COLO668 (cell line): ENCODE measurements at regions not wholly inside any gene's neighbourhood (a gene's known extent, or its start where the extent isn't known, plus 50 kb on each side); places are given as distances from the start of the nearest gene placed in this dataset.
"Not testable (repeated sequence)": the region's sequence is repeated elsewhere in the genome, so short reads cannot be mapped to it uniquely, and the experiment has no call there.

Experiments
- DNase-seq: peaks from one replicate; lab custom pipeline; 2025; ENCODE audit not compliant: unreplicated experiment; lab: John Stamatoyannopoulos, UW

DNA sequence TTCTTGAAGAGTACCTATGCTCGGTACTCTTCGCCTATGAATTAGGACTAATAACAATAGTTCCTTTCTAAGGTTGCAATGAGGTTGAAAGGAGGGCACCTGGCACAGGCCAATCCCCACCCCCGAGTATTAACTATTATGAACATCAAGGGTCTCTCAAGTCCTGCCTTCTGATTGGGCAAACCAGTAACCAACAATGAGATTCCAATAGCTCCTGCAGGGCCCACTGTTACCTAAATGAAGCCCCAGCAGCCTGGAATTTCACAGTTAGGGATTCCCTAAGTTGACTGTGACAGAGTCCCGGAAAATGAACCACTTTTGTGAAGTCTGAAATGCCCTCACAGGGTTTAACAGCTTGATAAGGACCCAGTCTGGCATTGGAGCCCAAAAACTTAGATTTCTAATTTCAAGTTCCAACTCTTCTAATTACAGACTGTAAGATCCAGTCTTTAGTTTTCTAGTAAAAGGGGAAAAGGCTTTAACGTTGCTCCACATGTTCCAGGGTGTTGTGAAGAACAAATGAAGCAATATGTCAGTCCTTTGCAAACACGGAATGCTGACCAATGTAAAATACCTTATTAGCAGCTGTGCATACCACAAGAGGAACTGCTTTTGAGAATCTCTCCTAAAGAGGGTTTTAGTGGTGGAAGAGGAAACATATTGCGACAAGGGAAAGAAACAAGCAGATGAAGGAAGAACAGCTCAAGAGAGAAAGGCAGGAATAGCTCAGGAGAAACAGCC lies 277.7 kb upstream of the MAP2 start:
- no peak for DNase-seq

- DNase-seq = no peak
Measured at GRCh38 chr2:209146682-209147320, 277.0 kb upstream of the MAP2 start.

DNA sequence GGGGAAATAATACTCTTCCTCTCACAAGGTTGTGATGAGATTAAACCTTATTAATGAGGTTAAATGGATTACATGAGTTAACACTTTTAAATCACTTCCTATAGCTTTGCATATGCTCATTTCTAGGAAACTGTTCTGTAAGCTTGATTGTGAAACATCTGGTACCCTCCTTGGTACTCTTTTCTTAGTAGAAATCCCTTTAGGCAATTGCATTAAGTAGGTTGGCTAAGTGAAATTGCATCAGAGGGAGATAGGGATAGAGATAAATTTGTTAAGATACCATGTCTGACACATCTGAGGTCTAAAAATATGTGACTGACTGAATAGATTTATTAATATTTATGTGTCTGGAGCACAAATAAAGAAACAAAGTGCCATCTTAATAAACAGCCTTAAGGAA lies 275.9 kb upstream of the MAP2 start:
- DNase-seq = no peak

DNA sequence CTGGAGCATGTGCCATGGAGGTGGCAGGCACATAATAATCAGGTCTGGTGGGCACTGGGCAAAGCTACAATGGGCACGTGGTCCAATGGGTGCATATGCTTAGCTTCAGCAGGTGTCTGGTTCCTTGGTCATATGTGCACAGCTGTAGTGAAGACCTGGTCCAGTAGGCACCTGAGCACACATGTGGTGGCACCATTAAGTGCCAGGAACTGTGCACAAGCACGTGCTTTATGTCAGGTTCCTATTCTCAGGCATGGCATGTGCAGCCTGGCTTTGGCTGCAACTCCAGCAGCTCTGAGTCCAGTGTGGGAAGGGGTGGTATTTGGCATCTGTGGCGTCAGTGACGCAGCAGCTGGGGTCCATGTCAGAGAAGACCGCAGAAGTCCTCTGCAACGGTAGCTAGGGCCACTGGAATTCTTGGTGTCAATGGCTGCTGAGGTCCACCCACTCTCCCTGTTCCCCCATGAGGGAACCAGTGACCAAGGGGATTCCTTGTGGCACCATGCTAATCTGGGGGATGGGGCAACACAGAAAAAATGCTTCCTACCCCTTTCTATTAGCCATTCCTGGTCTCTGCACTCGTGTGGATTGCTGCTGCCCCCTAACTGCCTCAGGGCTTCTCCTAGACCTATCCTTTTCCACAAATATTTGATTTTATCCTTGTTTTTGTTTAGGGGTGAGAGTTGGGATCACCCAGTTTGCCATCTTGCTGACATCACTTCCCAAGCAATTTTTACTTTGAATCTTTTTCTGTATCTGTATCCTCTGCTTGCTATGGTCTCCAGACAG lies 262.9 kb upstream of the MAP2 start:
- DNase-seq = no peak

- no peak for DNase-seq
Measured at GRCh38 chr2:209162129-209162528, 261.7 kb upstream of the MAP2 start.

DNA sequence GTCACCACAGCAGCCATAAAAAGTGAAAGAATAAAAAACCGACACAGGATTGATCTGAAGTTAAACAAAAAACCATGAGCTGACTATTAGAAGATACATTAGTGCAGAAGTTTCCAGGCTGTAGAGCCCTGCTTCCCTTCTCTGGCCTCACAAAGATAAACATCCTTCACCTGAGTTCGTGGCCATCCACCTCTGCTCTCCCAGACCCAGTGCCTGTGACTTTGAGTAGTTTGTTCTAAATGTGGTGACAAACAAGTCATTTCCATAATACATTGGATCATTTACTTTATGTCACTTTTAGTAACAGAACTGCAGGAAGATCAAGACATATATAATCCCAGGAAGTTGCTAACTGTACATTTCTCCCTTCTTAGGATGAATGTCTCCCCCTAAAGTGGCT lies 241.9 kb upstream of the MAP2 start:
- no peak for DNase-seq

- not testable (repeated sequence) for DNase-seq
Measured at GRCh38 chr2:209186886-209187285, 237.0 kb upstream of the MAP2 start.

- no peak for DNase-seq
Measured at GRCh38 chr2:209189893-209190292, 234.0 kb upstream of the MAP2 start.

DNA sequence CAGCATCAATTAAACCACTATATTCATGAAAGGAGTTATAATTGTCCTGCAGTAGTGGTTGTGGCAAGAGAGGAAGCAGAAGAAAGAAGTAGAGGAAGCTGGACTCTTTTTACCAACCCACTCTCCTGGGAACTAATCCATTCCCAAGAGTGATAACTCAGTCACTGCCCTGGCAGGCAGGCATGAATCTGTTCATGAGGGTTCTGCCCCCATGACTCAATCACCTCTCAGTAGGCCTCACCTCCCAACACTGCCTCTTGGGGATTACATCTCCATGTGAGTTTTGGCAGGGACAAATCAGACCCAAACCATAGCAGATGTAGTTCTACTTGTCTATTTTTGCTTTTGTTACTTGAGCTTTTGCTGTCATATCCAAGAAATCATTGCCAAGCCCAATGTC lies 232.7 kb upstream of the MAP2 start:
- DNase-seq = no peak

DNA sequence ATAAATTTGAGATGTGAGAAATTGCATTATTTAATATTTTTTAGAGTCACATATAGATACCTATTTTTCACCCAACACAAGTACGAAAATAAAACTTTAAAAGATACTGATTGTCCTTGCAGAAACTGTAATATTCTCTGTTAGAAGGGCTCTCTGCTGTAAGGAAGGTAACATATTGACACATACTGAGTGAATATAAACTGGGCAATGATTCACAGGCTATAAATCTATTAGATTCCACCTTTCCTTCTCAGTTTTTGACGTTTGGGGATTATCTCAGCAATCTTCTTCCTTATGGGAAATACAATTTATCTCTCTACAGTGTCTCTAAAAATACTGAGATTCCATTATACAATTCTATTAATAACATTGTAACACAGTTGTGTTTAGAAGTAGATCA lies 229.1 kb upstream of the MAP2 start:
- no peak for DNase-seq

DNA sequence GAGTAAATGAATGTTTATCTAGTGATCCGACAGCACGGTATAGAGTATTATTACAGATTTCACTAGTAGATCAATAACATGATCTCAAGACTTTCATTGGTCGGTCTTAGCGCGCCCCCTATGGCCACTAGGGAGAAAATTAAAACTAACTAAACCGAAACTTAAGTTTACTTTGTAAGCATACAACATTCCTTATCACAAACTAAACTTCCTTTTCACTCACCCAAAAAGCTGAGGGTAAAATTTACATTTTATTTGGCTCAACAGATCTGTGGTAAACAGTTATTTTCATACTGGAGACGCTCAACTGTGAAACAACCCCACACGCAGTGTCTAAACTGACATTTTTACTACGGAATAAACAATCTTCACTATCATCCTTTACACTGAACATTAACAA lies 215.6 kb upstream of the MAP2 start:
- peak; percentile 48 for DNase-seq

DNA sequence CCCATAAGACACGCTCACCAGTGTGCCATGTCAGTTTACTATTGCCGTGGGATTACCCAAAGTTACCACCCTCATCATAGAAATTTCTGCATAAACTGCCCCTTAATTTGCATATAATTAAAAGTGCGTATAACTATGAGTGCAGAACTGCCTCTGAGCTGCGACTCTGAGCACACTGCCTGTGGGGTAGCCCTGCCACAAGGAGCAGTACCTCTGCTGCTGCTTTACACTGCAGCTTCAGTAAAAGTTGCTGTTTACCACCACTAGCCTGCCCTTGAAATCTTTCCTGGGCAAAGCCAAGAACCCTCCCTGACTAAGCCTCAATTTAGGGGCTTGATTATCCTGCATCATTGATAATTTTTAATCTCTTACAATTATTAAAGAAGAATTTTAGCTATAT lies 213.9 kb upstream of the MAP2 start:
- no peak for DNase-seq

DNA sequence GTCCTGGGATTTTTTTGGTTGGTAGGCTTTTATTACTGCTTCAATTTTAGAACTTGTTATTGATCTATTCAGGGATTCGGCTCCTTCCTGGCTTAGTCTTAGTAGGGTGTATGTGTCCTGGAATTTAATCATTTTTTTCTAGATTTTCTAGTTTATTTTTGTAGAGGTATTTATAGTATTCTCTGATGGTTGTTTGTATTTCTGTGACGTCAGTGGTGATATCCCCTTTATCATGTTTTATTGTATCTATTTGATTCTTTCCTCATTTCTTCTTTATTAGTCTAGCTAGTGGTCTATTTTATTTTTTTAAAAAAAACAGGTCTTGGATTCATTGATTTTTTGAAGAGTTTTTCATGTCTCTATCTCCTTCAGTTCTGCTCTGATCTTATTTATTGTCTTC lies 193.3 kb upstream of the MAP2 start:
- DNase-seq = no peak

- DNase-seq = no peak
Measured at GRCh38 chr2:209236377-209236776, 187.5 kb upstream of the MAP2 start.

GRCh38 chr2:209238765-209239584 lies 184.9 kb upstream of the MAP2 start:
- DNase-seq = no peak

- DNase-seq = no peak
Measured at GRCh38 chr2:209239585-209239938, 184.3 kb upstream of the MAP2 start.

DNA sequence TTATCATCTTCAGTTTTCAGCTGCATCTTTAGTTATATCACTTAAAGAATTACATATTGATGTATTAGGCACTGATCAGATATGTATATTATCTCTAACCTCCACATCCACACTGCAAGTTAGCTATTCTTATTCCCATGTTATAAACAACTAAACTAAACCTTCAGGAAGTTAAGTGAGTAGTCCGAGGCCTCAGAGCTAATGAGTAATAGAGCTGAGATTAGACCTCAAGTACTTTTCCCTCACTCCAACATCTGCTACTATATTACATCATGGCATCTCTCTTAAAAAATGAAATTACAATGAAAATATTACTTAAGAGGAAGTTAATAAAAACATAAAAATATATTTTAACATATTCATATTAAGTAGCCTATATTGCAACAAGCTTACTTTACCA lies 183.6 kb upstream of the MAP2 start:
- DNase-seq = no peak

DNA sequence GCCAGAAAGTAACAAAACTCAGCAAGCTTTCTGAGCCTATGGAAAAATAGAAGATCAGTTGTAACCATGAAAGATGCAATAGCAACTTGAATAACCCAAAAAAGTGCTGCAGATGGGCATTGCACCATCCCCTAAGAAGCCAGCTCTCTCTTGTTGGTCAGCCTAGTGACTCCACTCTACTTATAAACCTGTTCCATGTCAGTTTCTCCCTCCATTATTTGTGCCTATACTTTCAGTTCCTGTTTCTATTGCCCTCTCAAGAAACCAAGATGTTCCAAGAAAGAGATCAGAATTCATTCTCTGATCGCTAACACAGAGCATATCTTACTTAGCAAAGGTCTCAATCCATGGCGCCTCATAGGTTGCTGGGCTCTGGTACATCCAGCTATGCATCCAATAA lies 170.3 kb upstream of the MAP2 start:
- DNase-seq = no peak

DNA sequence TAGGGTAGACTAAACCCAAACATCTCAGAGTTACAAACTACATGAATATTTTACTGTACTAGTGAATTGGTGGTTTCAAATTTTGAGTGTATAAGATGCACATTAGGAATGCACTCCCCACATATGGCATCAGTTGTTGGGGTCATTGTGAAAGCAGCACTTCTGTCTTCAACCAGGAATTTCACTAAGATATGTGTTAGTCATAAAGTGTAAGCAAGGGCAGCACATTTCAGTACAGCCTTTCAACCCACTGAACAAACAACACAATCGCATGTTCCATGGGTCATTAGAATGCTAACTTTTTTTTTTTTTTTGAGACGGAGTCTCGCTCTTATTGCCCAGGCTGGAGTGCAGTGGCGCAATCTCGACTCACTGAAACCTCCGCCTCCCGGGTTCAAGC lies 164.1 kb upstream of the MAP2 start:
- no peak for DNase-seq

DNA sequence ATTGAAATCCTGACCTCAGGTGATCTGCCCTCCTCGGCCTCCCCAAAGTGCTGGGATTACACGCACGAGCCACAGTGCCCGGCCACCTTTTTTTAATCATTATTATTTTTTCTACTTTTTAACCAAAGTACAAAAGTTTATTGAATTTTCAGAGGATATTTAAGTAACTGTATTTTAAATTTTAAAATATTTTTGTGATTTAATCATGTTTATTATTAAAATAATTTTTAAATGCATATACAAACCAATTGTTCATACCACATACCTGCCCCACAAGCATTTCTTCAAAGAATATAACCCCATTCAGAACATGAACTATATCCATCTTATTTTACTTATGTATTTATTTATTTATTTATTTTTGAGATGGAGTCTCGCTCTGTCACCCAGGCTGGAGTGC lies 163.6 kb upstream of the MAP2 start:
- no peak for DNase-seq

GRCh38 chr2:209261366-209262053 lies 162.3 kb upstream of the MAP2 start:
- DNase-seq = not testable (repeated sequence)
